Right lobe of liver (tissue), 4 donors: ENCODE measurements at regions not wholly inside any gene's neighbourhood (a gene's known extent, or its start where the extent isn't known, plus 50 kb on each side); places are given as distances from the start of the nearest gene placed in this dataset.

Experiments used
- POLR2A ChIP-seq: fragments of 450-650 bp; IDR thresholded peaks from one replicate; pipeline ENCODE4 v1.6.1; 2017; ENCODE audit warnings: antibody characterized with exemption, mild to moderate bottlenecking
- TF ChIP-seq, protein P1 (sequence below), 4 donors: fragments of 200-600 bp in 3 of 4; fragments of 450-650 bp in 1 of 4; IDR thresholded peaks; one replicate each; pipeline versions ENCODE4 v1.5.1 to v1.8.0; 2016 to 2022; ENCODE audit warnings: antibody characterized with exemption in 4 of 4, mild to moderate bottlenecking in 2 of 4
- donor health status: DM: no; HTN: no; CAD: no.
- donor health status: DM: no; HTN: no; CAD: no.
- donor health status: DM: no; HTN: yes; CAD: no.

GRCh38 chr6:9250852-9251251 is 815.5 kb upstream of the SLC35B3 start:
- no peak for TF ChIP-seq POLR2A
- TF ChIP-seq, protein P1, sequence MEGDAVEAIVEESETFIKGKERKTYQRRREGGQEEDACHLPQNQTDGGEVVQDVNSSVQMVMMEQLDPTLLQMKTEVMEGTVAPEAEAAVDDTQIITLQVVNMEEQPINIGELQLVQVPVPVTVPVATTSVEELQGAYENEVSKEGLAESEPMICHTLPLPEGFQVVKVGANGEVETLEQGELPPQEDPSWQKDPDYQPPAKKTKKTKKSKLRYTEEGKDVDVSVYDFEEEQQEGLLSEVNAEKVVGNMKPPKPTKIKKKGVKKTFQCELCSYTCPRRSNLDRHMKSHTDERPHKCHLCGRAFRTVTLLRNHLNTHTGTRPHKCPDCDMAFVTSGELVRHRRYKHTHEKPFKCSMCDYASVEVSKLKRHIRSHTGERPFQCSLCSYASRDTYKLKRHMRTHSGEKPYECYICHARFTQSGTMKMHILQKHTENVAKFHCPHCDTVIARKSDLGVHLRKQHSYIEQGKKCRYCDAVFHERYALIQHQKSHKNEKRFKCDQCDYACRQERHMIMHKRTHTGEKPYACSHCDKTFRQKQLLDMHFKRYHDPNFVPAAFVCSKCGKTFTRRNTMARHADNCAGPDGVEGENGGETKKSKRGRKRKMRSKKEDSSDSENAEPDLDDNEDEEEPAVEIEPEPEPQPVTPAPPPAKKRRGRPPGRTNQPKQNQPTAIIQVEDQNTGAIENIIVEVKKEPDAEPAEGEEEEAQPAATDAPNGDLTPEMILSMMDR (IDR thresholded peaks at IDR 0.05): peak; percentile 22 to 62 (median 46)
